H1 (cell line): ENCODE measurements at regions not wholly inside any gene's neighbourhood (a gene's known extent, or its start where the extent isn't known, plus 50 kb on each side); places are given as distances from the start of the nearest gene placed in this dataset.

Experiments used
- EZH2 ChIP-seq: fragments of 200-600 bp; sonication (generic); IDR thresholded peaks from 2 replicates; pipeline ENCODE4 v1.7.1; 2012; ENCODE audit warnings: low read depth, mild to moderate bottlenecking, moderate library complexity, low read length, inconsistent platforms; ENCODE audit not compliant: severe bottlenecking
- TF ChIP-seq, protein P1 (sequence below): fragments of 300-600 bp; sonication (generic); IDR thresholded peaks from 2 replicates; pipeline ENCODE4 v1.7.1; 2012; ENCODE audit warnings: low read length, moderate library complexity, mild to moderate bottlenecking, inconsistent platforms; ENCODE audit not compliant: insufficient replicate concordance

DNA sequence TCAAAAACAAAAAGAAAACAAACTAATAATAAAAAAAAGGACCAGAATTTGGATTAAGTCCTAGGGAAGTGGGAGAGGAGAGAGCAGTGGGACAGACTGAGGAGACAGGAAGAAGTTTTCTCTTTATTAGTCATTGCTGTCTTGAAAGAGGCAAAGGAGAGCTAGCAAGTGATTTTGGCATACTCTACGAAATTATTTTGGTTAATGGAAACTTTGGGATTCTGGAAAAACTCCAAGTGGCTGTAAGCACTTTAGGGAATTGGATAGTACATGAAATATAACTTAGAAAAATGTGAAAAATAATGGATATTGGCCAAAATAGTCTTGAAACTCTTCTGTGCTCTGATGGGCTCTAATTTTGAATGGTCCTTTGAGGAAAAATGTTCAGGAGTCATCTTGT, 1641.8 kb upstream of the WWC1 start (continued):
- TF ChIP-seq, protein P1, sequence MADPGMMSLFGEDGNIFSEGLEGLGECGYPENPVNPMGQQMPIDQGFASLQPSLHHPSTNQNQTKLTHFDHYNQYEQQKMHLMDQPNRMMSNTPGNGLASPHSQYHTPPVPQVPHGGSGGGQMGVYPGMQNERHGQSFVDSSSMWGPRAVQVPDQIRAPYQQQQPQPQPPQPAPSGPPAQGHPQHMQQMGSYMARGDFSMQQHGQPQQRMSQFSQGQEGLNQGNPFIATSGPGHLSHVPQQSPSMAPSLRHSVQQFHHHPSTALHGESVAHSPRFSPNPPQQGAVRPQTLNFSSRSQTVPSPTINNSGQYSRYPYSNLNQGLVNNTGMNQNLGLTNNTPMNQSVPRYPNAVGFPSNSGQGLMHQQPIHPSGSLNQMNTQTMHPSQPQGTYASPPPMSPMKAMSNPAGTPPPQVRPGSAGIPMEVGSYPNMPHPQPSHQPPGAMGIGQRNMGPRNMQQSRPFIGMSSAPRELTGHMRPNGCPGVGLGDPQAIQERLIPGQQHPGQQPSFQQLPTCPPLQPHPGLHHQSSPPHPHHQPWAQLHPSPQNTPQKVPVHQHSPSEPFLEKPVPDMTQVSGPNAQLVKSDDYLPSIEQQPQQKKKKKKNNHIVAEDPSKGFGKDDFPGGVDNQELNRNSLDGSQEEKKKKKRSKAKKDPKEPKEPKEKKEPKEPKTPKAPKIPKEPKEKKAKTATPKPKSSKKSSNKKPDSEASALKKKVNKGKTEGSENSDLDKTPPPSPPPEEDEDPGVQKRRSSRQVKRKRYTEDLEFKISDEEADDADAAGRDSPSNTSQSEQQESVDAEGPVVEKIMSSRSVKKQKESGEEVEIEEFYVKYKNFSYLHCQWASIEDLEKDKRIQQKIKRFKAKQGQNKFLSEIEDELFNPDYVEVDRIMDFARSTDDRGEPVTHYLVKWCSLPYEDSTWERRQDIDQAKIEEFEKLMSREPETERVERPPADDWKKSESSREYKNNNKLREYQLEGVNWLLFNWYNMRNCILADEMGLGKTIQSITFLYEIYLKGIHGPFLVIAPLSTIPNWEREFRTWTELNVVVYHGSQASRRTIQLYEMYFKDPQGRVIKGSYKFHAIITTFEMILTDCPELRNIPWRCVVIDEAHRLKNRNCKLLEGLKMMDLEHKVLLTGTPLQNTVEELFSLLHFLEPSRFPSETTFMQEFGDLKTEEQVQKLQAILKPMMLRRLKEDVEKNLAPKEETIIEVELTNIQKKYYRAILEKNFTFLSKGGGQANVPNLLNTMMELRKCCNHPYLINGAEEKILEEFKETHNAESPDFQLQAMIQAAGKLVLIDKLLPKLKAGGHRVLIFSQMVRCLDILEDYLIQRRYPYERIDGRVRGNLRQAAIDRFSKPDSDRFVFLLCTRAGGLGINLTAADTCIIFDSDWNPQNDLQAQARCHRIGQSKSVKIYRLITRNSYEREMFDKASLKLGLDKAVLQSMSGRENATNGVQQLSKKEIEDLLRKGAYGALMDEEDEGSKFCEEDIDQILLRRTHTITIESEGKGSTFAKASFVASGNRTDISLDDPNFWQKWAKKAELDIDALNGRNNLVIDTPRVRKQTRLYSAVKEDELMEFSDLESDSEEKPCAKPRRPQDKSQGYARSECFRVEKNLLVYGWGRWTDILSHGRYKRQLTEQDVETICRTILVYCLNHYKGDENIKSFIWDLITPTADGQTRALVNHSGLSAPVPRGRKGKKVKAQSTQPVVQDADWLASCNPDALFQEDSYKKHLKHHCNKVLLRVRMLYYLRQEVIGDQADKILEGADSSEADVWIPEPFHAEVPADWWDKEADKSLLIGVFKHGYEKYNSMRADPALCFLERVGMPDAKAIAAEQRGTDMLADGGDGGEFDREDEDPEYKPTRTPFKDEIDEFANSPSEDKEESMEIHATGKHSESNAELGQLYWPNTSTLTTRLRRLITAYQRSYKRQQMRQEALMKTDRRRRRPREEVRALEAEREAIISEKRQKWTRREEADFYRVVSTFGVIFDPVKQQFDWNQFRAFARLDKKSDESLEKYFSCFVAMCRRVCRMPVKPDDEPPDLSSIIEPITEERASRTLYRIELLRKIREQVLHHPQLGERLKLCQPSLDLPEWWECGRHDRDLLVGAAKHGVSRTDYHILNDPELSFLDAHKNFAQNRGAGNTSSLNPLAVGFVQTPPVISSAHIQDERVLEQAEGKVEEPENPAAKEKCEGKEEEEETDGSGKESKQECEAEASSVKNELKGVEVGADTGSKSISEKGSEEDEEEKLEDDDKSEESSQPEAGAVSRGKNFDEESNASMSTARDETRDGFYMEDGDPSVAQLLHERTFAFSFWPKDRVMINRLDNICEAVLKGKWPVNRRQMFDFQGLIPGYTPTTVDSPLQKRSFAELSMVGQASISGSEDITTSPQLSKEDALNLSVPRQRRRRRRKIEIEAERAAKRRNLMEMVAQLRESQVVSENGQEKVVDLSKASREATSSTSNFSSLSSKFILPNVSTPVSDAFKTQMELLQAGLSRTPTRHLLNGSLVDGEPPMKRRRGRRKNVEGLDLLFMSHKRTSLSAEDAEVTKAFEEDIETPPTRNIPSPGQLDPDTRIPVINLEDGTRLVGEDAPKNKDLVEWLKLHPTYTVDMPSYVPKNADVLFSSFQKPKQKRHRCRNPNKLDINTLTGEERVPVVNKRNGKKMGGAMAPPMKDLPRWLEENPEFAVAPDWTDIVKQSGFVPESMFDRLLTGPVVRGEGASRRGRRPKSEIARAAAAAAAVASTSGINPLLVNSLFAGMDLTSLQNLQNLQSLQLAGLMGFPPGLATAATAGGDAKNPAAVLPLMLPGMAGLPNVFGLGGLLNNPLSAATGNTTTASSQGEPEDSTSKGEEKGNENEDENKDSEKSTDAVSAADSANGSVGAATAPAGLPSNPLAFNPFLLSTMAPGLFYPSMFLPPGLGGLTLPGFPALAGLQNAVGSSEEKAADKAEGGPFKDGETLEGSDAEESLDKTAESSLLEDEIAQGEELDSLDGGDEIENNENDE, result no peak
- TF ChIP-seq EZH2, result no peak
